LNCaP clone FGC (cell line): ENCODE measurements at regions not wholly inside any gene's neighbourhood (a gene's known extent, or its start where the extent isn't known, plus 50 kb on each side); places are given as distances from the start of the nearest gene placed in this dataset.
A peak's percentile ranks its signal among the peaks of the same experiment; 100 is the strongest.
"Not testable (repeated sequence)": the region's sequence is repeated elsewhere in the genome, so short reads cannot be mapped to it uniquely, and the experiment has no call there.

ENCODE experiments used
- DNase-seq: peaks from one replicate; pipeline ENCODE4 v3.0.0-alpha.2; 2011; ENCODE audit warnings: low read depth
- H3K4me3 ChIP-seq: 2 replicates; pipeline ENCODE4 v1.5.1; 2011; ENCODE audit warnings: mild to moderate bottlenecking, low read depth, low read length, control low read depth
- CTCF ChIP-seq: IDR thresholded peaks from 2 replicates; pipeline ENCODE4 v1.5.1; 2012; ENCODE audit warnings: mild to moderate bottlenecking; ENCODE audit not compliant: control insufficient read depth, insufficient read depth; ENCODE audit errors: extremely low read depth

DNA sequence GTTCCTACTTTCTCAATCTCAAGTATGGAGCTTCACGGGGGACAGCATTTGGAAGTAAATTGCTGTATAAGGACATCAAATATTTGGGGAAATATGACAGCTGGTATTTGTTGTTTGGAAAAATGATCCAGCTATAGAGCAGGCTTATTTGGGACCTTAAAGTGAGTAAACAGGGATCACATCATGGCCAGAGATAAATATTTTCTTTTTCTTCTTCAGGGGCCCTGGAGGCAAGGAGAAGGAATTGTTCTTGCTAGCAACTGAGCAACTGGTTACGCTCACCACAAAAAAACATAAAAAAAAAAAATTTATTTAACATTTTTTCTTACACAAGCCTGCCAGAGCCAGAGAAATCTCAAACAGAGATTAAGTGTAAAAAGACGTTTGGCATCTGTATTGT is 277.2 kb upstream of the UGT8 start:
- no peak for TF ChIP-seq CTCF

GRCh38 chr4:114323841-114324240 is 274.8 kb upstream of the UGT8 start:
- no peak for DNase-seq
- TF ChIP-seq CTCF, result no peak
- no peak overlapping the region for H3K4me3 ChIP-seq

More for the DNA sequence above, 277.2 kb upstream of the UGT8 start:
- H3K4me3 ChIP-seq, result no peak overlapping the region
- DNase-seq, result no peak

- DNase-seq, result peak; percentile 92
- TF ChIP-seq CTCF, result no peak
- no peak overlapping the region for H3K4me3 ChIP-seq
Observed at GRCh38 chr4:114326358-114326757, 272.2 kb upstream of the UGT8 start.

DNA sequence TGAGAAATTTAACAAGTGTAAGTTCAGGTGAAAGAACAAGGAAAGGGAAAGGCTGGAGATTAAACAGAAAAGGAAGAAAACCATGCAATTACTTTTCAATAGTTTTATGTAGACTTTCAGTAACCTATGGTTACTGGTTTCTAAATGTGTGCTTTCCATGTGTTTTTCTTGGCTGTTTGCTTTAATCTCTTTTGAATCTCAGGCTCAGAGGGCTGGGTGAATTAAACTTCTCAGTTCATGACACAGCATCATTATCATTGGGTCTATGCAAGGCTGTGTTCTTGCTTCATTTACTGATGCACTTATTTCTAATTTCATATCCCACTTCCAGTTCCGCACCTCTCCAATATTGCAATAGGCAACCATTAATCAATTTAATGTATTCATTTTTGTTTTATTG is 266.5 kb upstream of the UGT8 start:
- H3K4me3 ChIP-seq, result no peak overlapping the region
- DNase-seq, result no peak
- TF ChIP-seq CTCF, result no peak

DNA sequence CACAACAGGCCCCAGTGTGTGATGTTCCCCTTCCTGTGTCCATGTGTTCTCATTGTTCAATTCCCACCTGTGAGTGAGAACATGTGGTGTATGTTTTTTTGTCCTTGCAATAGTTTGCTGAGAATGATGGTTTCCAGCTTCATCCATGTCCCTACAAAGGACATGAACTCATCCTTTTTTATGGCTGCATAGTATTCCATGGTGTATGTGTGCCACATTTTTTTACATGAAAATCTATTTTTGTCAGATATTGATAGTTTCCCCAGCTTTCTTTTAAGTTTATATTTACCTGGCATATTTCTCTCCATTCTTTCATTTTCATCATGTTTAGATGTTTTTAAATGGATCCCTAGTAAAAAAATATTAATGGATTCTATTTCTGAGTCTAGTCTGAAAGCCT is 264.2 kb upstream of the UGT8 start:
- not testable (repeated sequence) for H3K4me3 ChIP-seq, DNase-seq

DNA sequence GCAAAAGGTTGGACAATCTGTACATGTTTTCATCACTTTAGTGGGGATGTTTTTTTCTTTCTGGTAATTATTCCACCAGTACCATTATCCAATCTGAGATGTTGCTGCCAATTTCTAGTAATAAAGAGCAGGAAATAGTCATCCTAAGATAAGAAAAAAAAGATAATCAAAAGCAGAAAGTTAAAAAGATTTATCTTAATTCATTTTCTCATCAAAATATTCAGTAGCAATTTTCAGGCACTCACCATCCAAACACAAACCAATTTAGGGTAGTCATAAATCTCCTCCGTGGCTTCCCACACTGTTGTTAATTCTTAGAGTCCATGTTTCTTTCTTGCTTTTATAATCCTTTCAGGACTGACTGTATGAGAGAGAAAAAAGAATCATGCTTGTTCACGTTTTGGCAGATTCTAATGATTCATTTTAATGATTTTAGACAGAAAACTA is 263.7 kb upstream of the UGT8 start:
- no peak overlapping the region for H3K4me3 ChIP-seq

GRCh38 chr4:114335339-114335738 is 263.3 kb upstream of the UGT8 start:
- no peak for TF ChIP-seq CTCF
- H3K4me3 ChIP-seq, result no peak overlapping the region
- no peak for DNase-seq

More for the DNA sequence above, 263.7 kb upstream of the UGT8 start:
- no peak for TF ChIP-seq CTCF
- DNase-seq, result no peak
